Erythroblast (primary cell): ENCODE measurements at regions not wholly inside any gene's neighbourhood (a gene's known extent, or its start where the extent isn't known, plus 50 kb on each side); places are given as distances from the start of the nearest gene placed in this dataset.

Source experiments
- DNase-seq, 2 experiments: peaks; one replicate each; lab custom pipeline; 2025; lab: John Stamatoyannopoulos, UW
- GATA1 ChIP-seq: IDR thresholded peaks from 2 replicates; pipeline ENCODE4 v1.6.1; 2011; ENCODE audit warnings: low read depth, mild to moderate bottlenecking, control low read depth, low read length, moderate library complexity
- POLR2A ChIP-seq: IDR thresholded peaks from 2 replicates; pipeline ENCODE4 v1.6.1; 2011; ENCODE audit warnings: mild to moderate bottlenecking, low read length

GRCh38 chr2:235390816-235391194 lies 103.0 kb upstream of the AGAP1 start:
- no peak for DNase-seq
- TF ChIP-seq POLR2A (no peak), GATA1 (no peak)

DNA sequence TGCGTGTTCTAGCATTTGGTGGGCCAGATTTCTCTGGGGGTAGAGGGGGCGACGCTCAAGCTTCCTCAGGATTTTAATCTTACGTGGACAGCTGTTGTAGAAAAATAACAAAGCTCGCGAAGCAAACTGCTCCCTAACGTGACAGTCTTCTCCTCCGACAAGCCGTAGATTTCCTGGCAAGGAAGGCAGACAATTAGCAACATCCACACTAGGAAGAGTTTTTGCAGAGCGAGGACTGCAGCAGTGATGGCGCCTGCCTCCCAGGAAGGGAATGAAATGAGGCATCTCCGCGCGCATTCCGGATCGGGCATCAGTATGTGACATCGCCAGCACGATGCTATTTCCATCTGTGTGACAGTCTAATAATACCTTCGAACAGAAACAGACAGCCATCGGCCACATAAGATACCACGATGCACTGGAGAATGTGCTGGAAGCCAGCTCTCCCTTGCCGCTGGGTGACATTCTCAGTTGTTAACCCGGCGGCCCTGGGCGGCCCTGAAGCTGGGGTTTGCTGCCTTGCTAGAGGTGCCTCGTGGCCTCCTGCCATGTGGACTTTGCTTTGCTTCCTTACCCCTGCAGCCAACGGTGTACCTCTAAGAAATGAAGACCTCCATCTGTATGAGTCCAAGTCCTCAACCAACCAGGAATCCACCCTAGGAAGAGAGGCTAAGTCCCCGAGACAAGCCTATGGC lies 101.8 kb upstream of the AGAP1 start:
- DNase-seq: no peak
- no peak for TF ChIP-seq POLR2A
- no peak for TF ChIP-seq GATA1

- TF ChIP-seq GATA1 (no peak), POLR2A (no peak)
- no peak for DNase-seq
Measured at GRCh38 chr2:235394278-235394828, 99.5 kb upstream of the AGAP1 start.

GRCh38 chr2:235396071-235396846 lies 97.6 kb upstream of the AGAP1 start:
- TF ChIP-seq GATA1 (no peak), POLR2A (no peak)
- no peak for DNase-seq

- no peak for TF ChIP-seq GATA1
- TF ChIP-seq POLR2A: no peak
- no peak for DNase-seq
Measured at GRCh38 chr2:235398321-235398720, 95.5 kb upstream of the AGAP1 start.

GRCh38 chr2:235399895-235400294 lies 93.9 kb upstream of the AGAP1 start:
- TF ChIP-seq GATA1 (no peak), POLR2A (no peak)
- no peak for DNase-seq

DNA sequence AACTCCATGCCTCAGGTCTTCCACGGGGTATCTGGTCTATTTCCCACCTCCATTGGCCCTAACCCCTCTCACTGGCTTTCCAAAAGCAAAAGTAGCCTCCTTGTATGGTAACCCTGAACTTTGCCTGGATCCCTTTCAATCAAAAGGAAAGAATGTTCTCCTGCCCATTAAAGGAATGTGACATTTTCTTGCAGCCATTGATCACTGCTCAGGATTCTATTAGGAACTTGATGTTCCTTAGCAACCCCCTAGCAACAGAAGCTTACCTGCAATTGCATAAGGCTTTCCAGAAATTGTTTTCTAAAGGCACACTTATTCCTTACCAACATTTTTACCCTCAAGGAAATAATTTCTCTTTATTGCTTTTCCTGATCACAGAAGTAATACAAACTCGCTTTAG lies 91.4 kb upstream of the AGAP1 start:
- TF ChIP-seq POLR2A: no peak
- TF ChIP-seq GATA1: no peak
- DNase-seq: no peak

GRCh38 chr2:235405612-235406361 lies 88.1 kb upstream of the AGAP1 start:
- no peak for DNase-seq

GRCh38 chr2:235406430-235406829 lies 87.4 kb upstream of the AGAP1 start:
- no peak for TF ChIP-seq POLR2A
- no peak for TF ChIP-seq GATA1
- DNase-seq: no peak

More at GRCh38 chr2:235405612-235406361, 88.1 kb upstream of the AGAP1 start:
- no peak for TF ChIP-seq POLR2A
- no peak for TF ChIP-seq GATA1

DNA sequence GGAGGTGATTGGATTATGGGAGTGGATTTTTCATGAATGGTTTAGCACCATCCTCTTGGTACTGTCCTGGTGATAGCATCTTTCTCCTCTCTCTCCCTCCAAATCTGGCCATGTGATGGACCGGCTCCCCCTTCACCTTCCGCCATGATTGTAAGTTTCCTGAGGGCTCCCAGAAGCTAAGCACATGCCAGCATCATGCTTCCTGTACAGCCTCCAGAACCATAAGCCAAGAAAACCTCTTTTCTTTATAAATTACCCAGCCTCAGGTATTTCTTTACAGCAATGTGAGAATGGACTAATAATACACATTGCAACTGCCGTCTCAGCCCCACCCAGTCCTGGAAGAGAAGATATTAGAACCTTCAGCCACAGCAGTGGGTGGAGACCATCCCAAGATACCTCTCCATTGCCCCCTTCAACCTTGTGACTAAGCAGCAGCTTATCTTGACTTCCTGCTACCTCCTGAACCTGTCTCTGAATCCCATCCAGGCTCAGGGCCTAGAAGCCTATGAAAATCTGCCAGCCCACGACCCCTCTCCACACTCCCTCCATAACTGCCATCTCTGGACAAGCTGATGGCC lies 81.8 kb upstream of the AGAP1 start:
- TF ChIP-seq GATA1 (no peak), POLR2A (no peak)
- no peak for DNase-seq

- TF ChIP-seq POLR2A (no peak), GATA1 (no peak)
Measured at GRCh38 chr2:235413064-235413463, 80.8 kb upstream of the AGAP1 start.

DNA sequence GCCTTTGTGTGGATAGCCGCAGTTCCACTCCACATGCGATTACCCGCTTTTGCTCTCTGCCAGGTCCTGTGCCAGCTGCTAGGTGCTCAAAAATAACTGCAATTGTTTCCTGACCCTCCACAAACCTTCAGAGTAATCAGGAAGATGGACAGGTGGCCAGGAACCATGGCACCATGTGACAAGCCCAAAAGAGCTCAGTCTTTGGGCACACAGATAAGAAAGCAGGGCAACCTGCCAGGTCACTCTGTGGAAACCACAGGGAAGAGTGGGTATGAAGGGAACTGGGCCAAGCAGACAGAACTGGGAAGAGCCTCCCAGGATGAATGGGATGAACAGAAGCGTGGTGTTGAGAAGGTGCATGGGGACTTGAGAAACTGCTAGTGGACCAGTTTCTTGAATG lies 79.4 kb upstream of the AGAP1 start:
- no peak for DNase-seq
- TF ChIP-seq GATA1: no peak
- no peak for TF ChIP-seq POLR2A

More at GRCh38 chr2:235413064-235413463, 80.8 kb upstream of the AGAP1 start:
- no peak for DNase-seq

- no peak for TF ChIP-seq POLR2A
- TF ChIP-seq GATA1: no peak
- DNase-seq: no peak
Measured at GRCh38 chr2:235416858-235417499, 76.9 kb upstream of the AGAP1 start.

GRCh38 chr2:235418918-235419317 lies 74.9 kb upstream of the AGAP1 start:
- TF ChIP-seq GATA1 (no peak), POLR2A (no peak)
- DNase-seq: no peak

DNA sequence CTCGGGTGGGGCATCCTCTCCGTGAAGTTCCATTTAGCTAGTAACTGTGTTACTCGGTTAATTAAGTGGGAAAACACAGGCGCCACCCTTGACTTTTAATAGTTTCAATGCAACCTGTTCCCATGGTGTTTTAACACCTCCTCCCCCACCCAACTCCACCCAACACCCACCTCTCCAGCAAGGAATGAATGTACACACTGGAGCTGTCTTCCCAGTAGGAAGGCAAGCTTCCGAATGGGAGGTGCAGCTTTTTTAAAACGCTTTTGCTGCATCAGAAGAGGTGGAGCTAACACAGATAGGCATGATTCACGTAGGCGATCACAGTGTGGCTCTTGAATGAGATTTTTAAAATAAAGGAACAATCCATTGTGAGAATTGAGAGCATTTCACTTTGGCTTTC lies 73.8 kb upstream of the AGAP1 start:
- DNase-seq: no peak
- TF ChIP-seq GATA1 (no peak), POLR2A (no peak)
